Activated CD8-positive, alpha-beta T cell treated with anti-CD3 and anti-CD28 coated beads for 36 hours (primary cell): ENCODE measurements at regions not wholly inside any gene's neighbourhood (a gene's known extent, or its start where the extent isn't known, plus 50 kb on each side); places are given as distances from the start of the nearest gene placed in this dataset.
"Not testable (repeated sequence)": the region's sequence is repeated elsewhere in the genome, so short reads cannot be mapped to it uniquely, and the experiment has no call there.

Experiments
- ATAC-seq: fragments of 200-7000 bp; cut with Tn5 transposase; one replicate; pipeline ENCODE4 v1.10.0; 2021; ENCODE audit warnings: mild to moderate bottlenecking, moderate library complexity
- CTCF ChIA-PET: fragments of 350-600 bp; sonication (Branson Sonifier 250); formaldehyde crosslinking; loops from one replicate; lab custom pipeline; 2021; ENCODE audit warnings: antibody characterized with exemption; lab: Charles Lee
- POLR2A ChIA-PET: fragments of 350-600 bp; sonication (Branson Sonifier 250); formaldehyde crosslinking; loops from one replicate; lab custom pipeline; 2021; ENCODE audit warnings: antibody characterized with exemption; lab: Charles Lee
- DNase-seq: peaks from one replicate; pipeline ENCODE4 v3.0.0-alpha.2; 2020
- H3K27ac Mint-ChIP-seq: one replicate; pipeline ENCODE4 v1.8.0; 2021; ENCODE audit warnings: mild to moderate bottlenecking, mixed read lengths
- H3K27me3 Mint-ChIP-seq: one replicate; pipeline ENCODE4 v1.8.0; 2021; ENCODE audit warnings: mixed read lengths
- H3K36me3 Mint-ChIP-seq: one replicate; pipeline ENCODE4 v1.8.0; 2021; ENCODE audit warnings: low read depth, mixed read lengths
- H3K4me1 Mint-ChIP-seq: one replicate; pipeline ENCODE4 v1.8.0; 2021; ENCODE audit warnings: low read depth, mixed read lengths
- H3K4me3 Mint-ChIP-seq: one replicate; pipeline ENCODE4 v1.8.0; 2021; ENCODE audit warnings: mild to moderate bottlenecking, moderate library complexity, mixed read lengths
- H3K9me3 Mint-ChIP-seq: one replicate; pipeline ENCODE4 v1.8.0; 2021; ENCODE audit warnings: mixed read lengths
- intact Hi-C: fragments of 100-400 bp; cut with micrococcal nuclease; formaldehyde crosslinking; loops from one replicate; pipeline ENCODE4 v1.10.0; 2022
- TF ChIP-seq, protein P1 (sequence below): fragments of 200-600 bp; IDR thresholded peaks from one replicate; pipeline ENCODE4 v1.8.0; 2022; ENCODE audit warnings: antibody characterized with exemption, mild to moderate bottlenecking

DNA sequence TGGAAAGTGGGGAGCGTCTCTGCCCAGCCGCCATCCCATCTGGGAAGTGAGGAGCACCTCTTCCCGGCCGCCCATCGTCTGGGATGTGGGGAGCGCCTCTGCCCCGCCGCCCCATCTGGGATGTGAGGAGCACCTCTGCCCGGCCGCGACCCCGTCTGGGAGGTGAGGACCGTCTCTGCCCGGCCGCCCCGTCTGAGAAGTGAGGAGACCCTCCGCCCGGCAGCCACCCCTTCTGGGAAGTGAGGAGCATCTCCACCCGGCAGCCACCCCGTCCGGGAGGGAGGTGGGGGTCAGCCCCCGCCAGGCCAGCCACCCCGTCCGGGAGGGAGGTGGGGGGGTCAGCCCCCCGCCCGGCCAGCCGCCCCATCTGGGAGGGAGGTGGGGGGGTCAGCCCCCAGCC, 190.0 kb upstream of the MGAT5 start:
- DNase-seq, H3K4me1 Mint-ChIP-seq, H3K4me3 Mint-ChIP-seq, H3K36me3 Mint-ChIP-seq, POLR2A ChIA-PET, H3K27ac Mint-ChIP-seq, H3K27me3 Mint-ChIP-seq, CTCF ChIA-PET, ATAC-seq, intact Hi-C loops: not testable (repeated sequence)
- H3K9me3 Mint-ChIP-seq, result peaks cover 20% of the 10 kb centered on the region

DNA sequence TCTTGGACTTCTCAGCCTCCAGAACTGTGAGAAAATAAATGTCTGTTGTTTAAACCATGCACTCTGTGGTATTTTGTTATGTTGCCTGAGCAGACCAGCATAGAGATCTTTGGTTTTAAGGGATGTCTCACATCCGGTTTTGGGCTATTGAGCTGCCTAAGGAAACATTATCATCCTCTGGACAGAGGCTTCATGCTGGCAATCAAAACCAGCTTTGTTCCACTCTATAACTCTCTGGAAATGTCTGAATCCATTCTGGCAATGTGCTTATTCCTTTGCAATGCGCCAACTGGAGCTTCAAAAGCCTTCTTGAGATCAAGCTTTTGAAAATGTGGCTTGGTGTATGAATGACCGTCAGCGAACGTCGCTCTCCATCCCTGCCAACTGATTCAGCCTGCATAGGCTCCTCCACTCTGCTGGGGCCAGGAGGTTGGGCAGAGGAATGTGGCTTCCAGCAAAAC, 183.6 kb upstream of the MGAT5 start:
- ATAC-seq (no peak), DNase-seq (no peak)
- Mint-ChIP-seq H3K4me1 (no peaks in the 10 kb centered on the region), H3K36me3 (no peaks in the 10 kb centered on the region), H3K27ac (no peak overlapping the region), H3K4me3 (no peak overlapping the region), H3K27me3 (peaks cover 4% of the 10 kb centered on the region), H3K9me3 (no peaks in the 10 kb centered on the region)
- intact Hi-C loops, result no loop called here
- CTCF ChIA-PET, result no interaction called here
- TF ChIP-seq, protein P1, sequence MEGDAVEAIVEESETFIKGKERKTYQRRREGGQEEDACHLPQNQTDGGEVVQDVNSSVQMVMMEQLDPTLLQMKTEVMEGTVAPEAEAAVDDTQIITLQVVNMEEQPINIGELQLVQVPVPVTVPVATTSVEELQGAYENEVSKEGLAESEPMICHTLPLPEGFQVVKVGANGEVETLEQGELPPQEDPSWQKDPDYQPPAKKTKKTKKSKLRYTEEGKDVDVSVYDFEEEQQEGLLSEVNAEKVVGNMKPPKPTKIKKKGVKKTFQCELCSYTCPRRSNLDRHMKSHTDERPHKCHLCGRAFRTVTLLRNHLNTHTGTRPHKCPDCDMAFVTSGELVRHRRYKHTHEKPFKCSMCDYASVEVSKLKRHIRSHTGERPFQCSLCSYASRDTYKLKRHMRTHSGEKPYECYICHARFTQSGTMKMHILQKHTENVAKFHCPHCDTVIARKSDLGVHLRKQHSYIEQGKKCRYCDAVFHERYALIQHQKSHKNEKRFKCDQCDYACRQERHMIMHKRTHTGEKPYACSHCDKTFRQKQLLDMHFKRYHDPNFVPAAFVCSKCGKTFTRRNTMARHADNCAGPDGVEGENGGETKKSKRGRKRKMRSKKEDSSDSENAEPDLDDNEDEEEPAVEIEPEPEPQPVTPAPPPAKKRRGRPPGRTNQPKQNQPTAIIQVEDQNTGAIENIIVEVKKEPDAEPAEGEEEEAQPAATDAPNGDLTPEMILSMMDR, result no peak
- POLR2A ChIA-PET, result no interaction called here

DNA sequence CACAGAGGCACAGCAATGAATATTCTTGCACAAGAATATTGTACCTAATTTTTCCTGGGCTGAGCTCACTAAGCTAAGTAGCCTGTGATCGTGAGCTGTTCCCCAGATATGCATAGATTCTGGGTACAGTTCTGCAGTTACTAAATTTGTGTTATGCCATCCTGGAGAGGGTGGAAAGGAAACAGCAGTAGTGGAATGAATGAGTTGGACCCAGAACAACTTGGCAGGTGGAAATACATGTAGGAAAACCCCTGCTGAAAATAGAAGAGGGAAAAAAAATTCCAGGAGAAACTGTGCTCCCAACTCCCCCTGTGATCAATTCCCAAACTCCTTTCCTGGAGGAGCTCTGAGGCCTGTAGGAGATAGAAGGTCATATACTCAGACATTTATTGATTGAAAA, 181.5 kb upstream of the MGAT5 start:
- CTCF ChIA-PET, result no interaction called here

DNA sequence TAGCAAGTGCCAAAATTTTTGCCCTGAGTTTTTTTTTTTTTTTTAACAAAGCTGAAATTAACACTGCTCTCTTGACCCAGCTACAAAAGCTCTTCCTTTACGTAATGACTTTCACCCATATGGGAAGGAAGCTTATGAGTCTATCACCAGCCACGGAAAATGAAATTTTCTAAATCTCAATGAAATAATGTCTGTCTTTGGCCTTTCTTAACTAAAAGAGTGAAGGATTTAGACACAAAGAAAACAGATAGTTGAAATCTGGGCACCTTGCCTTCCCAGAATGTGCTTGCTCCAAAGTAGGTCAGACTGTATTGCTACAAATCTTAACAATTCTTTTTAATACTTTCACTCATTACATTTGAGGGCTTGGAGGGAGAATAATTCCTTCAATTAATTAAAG, 180.8 kb upstream of the MGAT5 start:
- Mint-ChIP-seq H3K36me3 (no peaks in the 10 kb centered on the region), H3K4me1 (no peaks in the 10 kb centered on the region), H3K27ac (no peak overlapping the region), H3K9me3 (no peaks in the 10 kb centered on the region), H3K27me3 (peaks cover 6% of the 10 kb centered on the region), H3K4me3 (no peak overlapping the region)
- ChIA-PET POLR2A (no interaction called here), CTCF (no interaction called here)
- DNase-seq (no peak), ATAC-seq (no peak)
- intact Hi-C loops, result no loop called here
- TF ChIP-seq, protein P1, result no peak

More for the DNA sequence above, 181.5 kb upstream of the MGAT5 start:
- no peak for ATAC-seq
- Mint-ChIP-seq H3K4me3 (no peak overlapping the region), H3K36me3 (no peaks in the 10 kb centered on the region), H3K27ac (no peak overlapping the region), H3K4me1 (no peaks in the 10 kb centered on the region), H3K27me3 (peaks cover 5% of the 10 kb centered on the region), H3K9me3 (no peaks in the 10 kb centered on the region)
- POLR2A ChIA-PET, result no interaction called here
- intact Hi-C loops, result no loop called here
- TF ChIP-seq, protein P1, result no peak
- DNase-seq, result no peak

DNA sequence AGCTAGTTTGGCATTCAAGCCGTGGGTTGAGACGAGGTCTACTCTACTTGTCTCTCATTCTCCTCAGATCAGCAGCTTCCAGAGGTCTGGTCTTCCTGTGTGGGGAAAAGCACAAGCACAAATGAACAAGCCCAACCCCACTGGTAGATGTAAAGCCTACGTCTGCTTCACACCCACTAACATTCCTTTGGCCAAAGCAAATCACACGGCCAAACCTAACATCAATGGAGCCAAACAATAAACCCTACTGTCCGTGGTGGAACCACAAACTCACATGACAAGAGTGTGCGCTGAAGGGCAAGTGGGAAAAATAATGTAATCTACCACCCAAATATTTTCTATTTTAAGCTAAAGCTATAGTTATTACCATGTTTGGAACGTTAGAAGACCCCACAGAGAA, 179.3 kb upstream of the MGAT5 start:
- H3K27ac Mint-ChIP-seq, result no peak overlapping the region
- TF ChIP-seq, protein P1, result no peak
- ChIA-PET CTCF (interaction anchor here (0.6 kb wide), 1 partner anchor 231 kb away, joined by 3 read pairs; no protein-coding TSS in a partner anchor), POLR2A (no interaction called here)
- ATAC-seq (no peak), DNase-seq (no peak)
- H3K4me3 Mint-ChIP-seq, result no peak overlapping the region
- no peaks in the 10 kb centered on the region for H3K9me3 Mint-ChIP-seq
- H3K36me3 Mint-ChIP-seq, result no peaks in the 10 kb centered on the region
- intact Hi-C loops, result no loop called here
- H3K27me3 Mint-ChIP-seq, result peaks cover 6% of the 10 kb centered on the region
- H3K4me1 Mint-ChIP-seq, result no peaks in the 10 kb centered on the region

DNA sequence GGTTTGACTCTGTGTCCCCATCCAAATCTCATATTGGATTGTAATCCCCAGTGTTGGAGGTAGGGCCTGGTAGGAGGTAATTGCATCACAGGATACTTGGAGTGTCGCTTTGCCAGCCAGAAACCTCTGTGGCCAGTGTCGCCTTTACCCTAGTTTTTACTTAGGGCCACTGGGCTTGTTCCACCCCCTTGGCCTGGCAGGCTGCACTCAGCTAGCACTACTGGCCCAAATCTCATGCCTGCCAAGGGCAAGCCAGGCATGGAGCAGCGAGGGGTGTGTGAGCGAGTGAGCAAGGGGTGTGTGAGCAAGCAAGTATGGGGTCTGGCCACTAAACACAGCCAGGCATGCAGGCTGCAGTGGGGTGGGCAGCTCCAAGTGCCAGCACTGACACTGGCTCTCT, 178.7 kb upstream of the MGAT5 start:
- no peaks in the 10 kb centered on the region for H3K36me3 Mint-ChIP-seq
- CTCF ChIA-PET, result no interaction called here
- POLR2A ChIA-PET, result no interaction called here
- peaks cover 9% of the 10 kb centered on the region for H3K27me3 Mint-ChIP-seq
- DNase-seq (no peak), ATAC-seq (no peak)
- intact Hi-C loops, result no loop called here
- TF ChIP-seq, protein P1, result no peak
- no peaks in the 10 kb centered on the region for H3K9me3 Mint-ChIP-seq
- no peak overlapping the region for H3K27ac Mint-ChIP-seq
- no peak overlapping the region for H3K4me3 Mint-ChIP-seq
- H3K4me1 Mint-ChIP-seq, result no peaks in the 10 kb centered on the region
